ENCODE measurements at regions not wholly inside any gene's neighbourhood (a gene's known extent, or its start where the extent isn't known, plus 50 kb on each side); places are given as distances from the start of the nearest gene placed in this dataset.

- Histone ChIP-seq H3K27me3 (ENCODE audit: control insufficient read depth in 1 of 2, insufficient read depth in 2 of 2, low read length in 2 of 2) (no peaks in the 10 kb centered on the region), H3K27ac (ENCODE audit: low read depth, low read length) (no peak overlapping the region), H3K36me3 (ENCODE audit: control insufficient read depth in 1 of 2, insufficient read depth in 2 of 2, low read length in 2 of 2) (no peaks in the 10 kb centered on the region), H3K9ac (ENCODE audit: low read depth in 1 of 2, low read length in 2 of 2) (no peak overlapping the region), H3K9me3 (ENCODE audit: control insufficient read depth in 1 of 2, low read length in 2 of 2) (no peaks in the 10 kb centered on the region), H3K4me1 (ENCODE audit: control insufficient read depth in 1 of 2, insufficient read depth in 2 of 2, low read length in 2 of 2) (peaks cover 0 to 4% of the 10 kb centered on the region in 2 donors), H3K4me3 (ENCODE audit: low read depth in 1 of 2, low read length in 2 of 2) (no peak overlapping the region)
Observed at GRCh38 chr5:8134609-8135008, 265.7 kb downstream of the MTRR start.

- no peak overlapping the region for H3K27ac ChIP-seq (ENCODE audit: low read depth, low read length)
Observed at GRCh38 chr5:8135742-8136141, 266.8 kb downstream of the MTRR start.

DNA sequence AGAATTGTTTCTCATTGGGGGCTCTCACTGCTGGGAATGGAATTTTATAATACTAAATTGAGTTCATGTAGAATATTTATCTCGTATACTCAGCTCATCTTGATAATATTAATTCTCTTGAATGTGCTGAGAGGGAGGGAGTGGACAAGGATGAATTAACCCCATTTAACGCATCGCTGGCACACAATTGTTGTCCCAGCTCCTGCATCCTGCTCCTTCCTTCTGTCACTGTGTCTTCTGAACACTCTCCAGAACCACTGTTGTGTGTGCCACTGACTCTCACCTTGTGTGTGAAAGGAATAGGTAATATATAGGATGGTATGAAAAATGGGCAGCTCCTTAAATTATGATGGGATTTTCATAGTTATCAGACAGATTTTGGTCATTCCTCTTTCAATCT lies 267.3 kb downstream of the MTRR start:
- H3K9me3 ChIP-seq (ENCODE audit: control insufficient read depth in 1 of 2, low read length in 2 of 2): no peaks in the 10 kb centered on the region
- no peaks in the 10 kb centered on the region for H3K36me3 ChIP-seq (ENCODE audit: control insufficient read depth in 1 of 2, insufficient read depth in 2 of 2, low read length in 2 of 2)
- no peak overlapping the region for H3K4me3 ChIP-seq (ENCODE audit: low read depth in 1 of 2, low read length in 2 of 2)
- H3K9ac ChIP-seq (ENCODE audit: low read depth in 1 of 2, low read length in 2 of 2): no peak overlapping the region
- H3K27ac ChIP-seq (ENCODE audit: low read depth, low read length): no peak overlapping the region
- no peaks in the 10 kb centered on the region for H3K27me3 ChIP-seq (ENCODE audit: control insufficient read depth in 1 of 2, insufficient read depth in 2 of 2, low read length in 2 of 2)
- peaks cover 0 to 4% of the 10 kb centered on the region in 2 donors for H3K4me1 ChIP-seq (ENCODE audit: control insufficient read depth in 1 of 2, insufficient read depth in 2 of 2, low read length in 2 of 2)

More at GRCh38 chr5:8135742-8136141, 266.8 kb downstream of the MTRR start:
- Histone ChIP-seq H3K27me3 (ENCODE audit: control insufficient read depth in 1 of 2, insufficient read depth in 2 of 2, low read length in 2 of 2) (no peaks in the 10 kb centered on the region), H3K4me3 (ENCODE audit: low read depth in 1 of 2, low read length in 2 of 2) (no peak overlapping the region), H3K9ac (ENCODE audit: low read depth in 1 of 2, low read length in 2 of 2) (no peak overlapping the region), H3K9me3 (ENCODE audit: control insufficient read depth in 1 of 2, low read length in 2 of 2) (no peaks in the 10 kb centered on the region), H3K4me1 (ENCODE audit: control insufficient read depth in 1 of 2, insufficient read depth in 2 of 2, low read length in 2 of 2) (peaks cover 0 to 4% of the 10 kb centered on the region in 2 donors), H3K36me3 (ENCODE audit: control insufficient read depth in 1 of 2, insufficient read depth in 2 of 2, low read length in 2 of 2) (no peaks in the 10 kb centered on the region)

DNA sequence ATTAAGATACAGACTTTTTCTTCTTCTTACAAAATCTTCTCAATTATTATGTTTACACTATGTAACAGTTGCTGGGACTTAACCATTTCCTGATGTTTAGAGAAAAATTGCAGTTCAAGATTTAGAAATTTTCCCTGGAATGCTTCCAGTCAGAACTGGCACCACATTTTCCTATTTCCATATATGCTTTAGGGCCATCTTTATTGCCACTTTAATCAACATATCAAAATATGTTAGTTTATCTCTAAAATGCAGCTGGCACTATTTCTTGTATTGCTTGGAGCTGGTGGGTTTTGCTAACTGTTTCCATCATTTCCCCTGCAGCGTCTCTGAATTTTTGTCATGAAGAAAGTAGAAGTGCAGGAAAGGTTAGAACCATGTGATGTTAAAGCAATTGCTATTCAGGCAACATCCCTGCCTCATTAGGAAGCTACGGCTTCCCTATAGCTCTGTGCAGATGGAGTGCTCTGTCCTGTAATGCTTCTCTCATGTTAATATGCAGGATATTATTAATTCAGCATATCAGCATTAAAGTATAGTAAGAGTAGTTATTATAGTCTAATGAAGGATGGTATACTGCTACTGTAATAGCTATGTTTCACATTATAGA lies 269.1 kb downstream of the MTRR start:
- H3K9me3 ChIP-seq (ENCODE audit: control insufficient read depth in 1 of 2, low read length in 2 of 2): no peaks in the 10 kb centered on the region
- H3K4me1 ChIP-seq (ENCODE audit: control insufficient read depth in 1 of 2, insufficient read depth in 2 of 2, low read length in 2 of 2): peaks cover 0 to 4% of the 10 kb centered on the region in 2 donors
- H3K27ac ChIP-seq (ENCODE audit: low read depth, low read length): no peak overlapping the region
- H3K27me3 ChIP-seq (ENCODE audit: control insufficient read depth in 1 of 2, insufficient read depth in 2 of 2, low read length in 2 of 2): no peaks in the 10 kb centered on the region
- no peaks in the 10 kb centered on the region for H3K36me3 ChIP-seq (ENCODE audit: control insufficient read depth in 1 of 2, insufficient read depth in 2 of 2, low read length in 2 of 2)
- H3K4me3 ChIP-seq (ENCODE audit: low read depth in 1 of 2, low read length in 2 of 2): no peak overlapping the region
- H3K9ac ChIP-seq (ENCODE audit: low read depth in 1 of 2, low read length in 2 of 2): no peak overlapping the region

DNA sequence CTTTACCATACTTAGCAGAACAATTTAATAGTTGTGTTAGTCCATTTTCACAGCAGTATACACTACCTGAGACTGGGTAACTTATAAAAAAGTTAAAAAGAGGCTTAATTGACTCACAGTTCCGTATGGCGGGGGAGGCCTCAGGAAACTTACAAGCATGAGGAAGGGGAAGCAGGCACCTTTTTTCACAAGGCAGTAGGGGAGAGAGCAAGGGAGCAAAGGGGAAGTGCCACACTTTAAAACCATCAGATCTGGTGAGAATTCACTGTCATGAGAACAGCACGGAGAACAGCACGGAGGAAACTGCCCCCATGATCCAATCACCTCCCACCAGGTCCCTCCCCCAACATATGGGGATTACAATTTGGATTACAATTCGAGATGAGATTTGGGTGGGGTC lies 269.9 kb downstream of the MTRR start:
- H3K9me3 ChIP-seq (ENCODE audit: control insufficient read depth in 1 of 2, low read length in 2 of 2): no peaks in the 10 kb centered on the region
- H3K27ac ChIP-seq (ENCODE audit: low read depth, low read length): no peak overlapping the region
- H3K36me3 ChIP-seq (ENCODE audit: control insufficient read depth in 1 of 2, insufficient read depth in 2 of 2, low read length in 2 of 2): no peaks in the 10 kb centered on the region
- H3K27me3 ChIP-seq (ENCODE audit: control insufficient read depth in 1 of 2, insufficient read depth in 2 of 2, low read length in 2 of 2): no peaks in the 10 kb centered on the region
- H3K9ac ChIP-seq (ENCODE audit: low read depth in 1 of 2, low read length in 2 of 2): no peak overlapping the region
- no peak overlapping the region for H3K4me3 ChIP-seq (ENCODE audit: low read depth in 1 of 2, low read length in 2 of 2)
- H3K4me1 ChIP-seq (ENCODE audit: control insufficient read depth in 1 of 2, insufficient read depth in 2 of 2, low read length in 2 of 2): peaks cover 0 to 4% of the 10 kb centered on the region in 2 donors

GRCh38 chr5:8150791-8151190 lies 281.8 kb downstream of the MTRR start:
- H3K27ac ChIP-seq (ENCODE audit: low read depth, low read length): no peak overlapping the region
- no peaks in the 10 kb centered on the region for H3K4me1 ChIP-seq (ENCODE audit: control insufficient read depth in 1 of 2, insufficient read depth in 2 of 2, low read length in 2 of 2)
- H3K9me3 ChIP-seq (ENCODE audit: control insufficient read depth in 1 of 2, low read length in 2 of 2): no peaks in the 10 kb centered on the region
- no peak overlapping the region for H3K9ac ChIP-seq (ENCODE audit: low read depth in 1 of 2, low read length in 2 of 2)
- no peaks in the 10 kb centered on the region for H3K27me3 ChIP-seq (ENCODE audit: control insufficient read depth in 1 of 2, insufficient read depth in 2 of 2, low read length in 2 of 2)
- H3K4me3 ChIP-seq (ENCODE audit: low read depth in 1 of 2, low read length in 2 of 2): no peak overlapping the region
- H3K36me3 ChIP-seq (ENCODE audit: control insufficient read depth in 1 of 2, insufficient read depth in 2 of 2, low read length in 2 of 2): no peaks in the 10 kb centered on the region

DNA sequence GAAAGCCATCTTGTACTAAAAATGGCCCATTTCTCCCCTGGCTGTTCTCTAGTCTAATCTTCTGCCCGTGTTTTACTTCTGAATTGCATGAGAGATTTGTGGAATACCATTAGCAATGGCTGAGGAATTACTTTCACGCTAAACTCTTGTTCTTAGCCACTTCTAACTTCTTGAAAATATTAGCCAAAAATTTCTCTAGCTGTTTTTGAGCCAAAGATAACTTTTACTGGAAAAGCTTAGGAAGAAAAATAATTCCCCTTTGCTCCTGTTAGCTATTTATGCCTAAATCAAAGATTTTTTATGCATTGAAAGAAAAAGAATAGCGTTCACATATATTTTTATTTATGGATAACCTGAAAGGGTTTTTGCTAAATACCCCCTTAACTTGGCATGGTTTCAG lies 287.8 kb downstream of the MTRR start:
- H3K27me3 ChIP-seq (ENCODE audit: control insufficient read depth in 1 of 2, insufficient read depth in 2 of 2, low read length in 2 of 2): no peaks in the 10 kb centered on the region

DNA sequence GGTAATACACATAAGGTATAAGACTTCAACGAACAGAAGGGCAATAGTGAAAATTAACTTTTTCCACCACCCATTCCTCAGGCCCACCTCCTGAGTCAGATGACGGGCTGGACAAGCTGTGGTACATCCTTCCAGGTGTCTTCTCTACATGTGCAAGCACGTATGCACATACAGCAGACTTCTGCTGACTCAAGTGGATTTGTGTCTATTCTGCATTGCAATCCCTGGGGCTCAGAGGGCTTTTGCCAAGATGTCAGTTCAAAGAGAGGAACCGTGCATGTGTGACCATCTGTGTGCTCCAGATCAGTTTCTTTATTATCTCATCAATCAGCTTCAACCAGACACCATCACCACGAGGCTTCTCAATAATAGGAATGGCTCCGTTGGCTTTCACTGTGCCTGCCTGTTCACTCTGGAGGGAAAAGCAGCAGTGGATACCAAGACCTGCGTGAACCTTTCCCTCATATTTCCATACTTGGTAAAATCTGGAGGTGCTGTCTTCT lies 288.4 kb downstream of the MTRR start:
- no peaks in the 10 kb centered on the region for H3K9me3 ChIP-seq (ENCODE audit: control insufficient read depth in 1 of 2, low read length in 2 of 2)
- H3K4me3 ChIP-seq (ENCODE audit: low read depth in 1 of 2, low read length in 2 of 2): no peak overlapping the region
- no peaks in the 10 kb centered on the region for H3K4me1 ChIP-seq (ENCODE audit: control insufficient read depth in 1 of 2, insufficient read depth in 2 of 2, low read length in 2 of 2)
- H3K27ac ChIP-seq (ENCODE audit: low read depth, low read length): no peak overlapping the region
- H3K27me3 ChIP-seq (ENCODE audit: control insufficient read depth in 1 of 2, insufficient read depth in 2 of 2, low read length in 2 of 2): no peaks in the 10 kb centered on the region
- no peak overlapping the region for H3K9ac ChIP-seq (ENCODE audit: low read depth in 1 of 2, low read length in 2 of 2)
- no peaks in the 10 kb centered on the region for H3K36me3 ChIP-seq (ENCODE audit: control insufficient read depth in 1 of 2, insufficient read depth in 2 of 2, low read length in 2 of 2)

More for the DNA sequence above, 287.8 kb downstream of the MTRR start:
- Histone ChIP-seq H3K36me3 (ENCODE audit: control insufficient read depth in 1 of 2, insufficient read depth in 2 of 2, low read length in 2 of 2) (no peaks in the 10 kb centered on the region), H3K4me3 (ENCODE audit: low read depth in 1 of 2, low read length in 2 of 2) (no peak overlapping the region), H3K9ac (ENCODE audit: low read depth in 1 of 2, low read length in 2 of 2) (no peak overlapping the region), H3K27ac (ENCODE audit: low read depth, low read length) (no peak overlapping the region), H3K9me3 (ENCODE audit: control insufficient read depth in 1 of 2, low read length in 2 of 2) (no peaks in the 10 kb centered on the region), H3K4me1 (ENCODE audit: control insufficient read depth in 1 of 2, insufficient read depth in 2 of 2, low read length in 2 of 2) (no peaks in the 10 kb centered on the region)

DNA sequence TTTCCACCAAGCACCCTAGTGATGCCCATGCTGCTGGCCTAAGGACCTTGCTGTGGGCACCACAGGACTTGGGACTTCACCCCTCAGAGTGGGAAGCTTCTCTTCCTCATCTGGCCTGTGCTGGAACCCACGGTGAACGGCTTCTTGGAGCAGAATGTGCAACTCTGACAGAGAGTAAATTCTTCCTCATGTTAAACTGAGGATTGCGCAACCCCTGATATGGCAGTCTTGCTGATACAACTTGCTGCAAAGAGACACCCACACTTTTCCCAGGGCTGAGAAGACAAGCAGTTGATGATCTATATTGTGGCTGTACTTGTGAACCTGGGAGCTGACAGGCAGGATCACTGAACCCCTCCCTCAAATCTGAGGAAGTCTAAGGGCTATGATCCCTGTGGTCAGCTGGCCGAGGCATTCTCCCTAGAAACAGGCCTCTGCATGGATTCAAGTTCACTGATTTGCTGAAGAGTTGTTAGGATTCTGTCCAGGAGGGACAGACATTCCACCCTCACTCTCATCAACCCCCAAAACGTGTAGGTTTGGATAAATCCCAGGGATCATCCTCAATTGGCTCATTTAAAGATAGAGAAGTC lies 307.2 kb downstream of the MTRR start:
- no peaks in the 10 kb centered on the region for H3K9me3 ChIP-seq (ENCODE audit: control insufficient read depth in 1 of 2, low read length in 2 of 2)
- no peak overlapping the region for H3K4me3 ChIP-seq (ENCODE audit: low read depth in 1 of 2, low read length in 2 of 2)
- H3K36me3 ChIP-seq (ENCODE audit: control insufficient read depth in 1 of 2, insufficient read depth in 2 of 2, low read length in 2 of 2): no peaks in the 10 kb centered on the region
- H3K4me1 ChIP-seq (ENCODE audit: control insufficient read depth in 1 of 2, insufficient read depth in 2 of 2, low read length in 2 of 2): no peaks in the 10 kb centered on the region
- no peaks in the 10 kb centered on the region for H3K27me3 ChIP-seq (ENCODE audit: control insufficient read depth in 1 of 2, insufficient read depth in 2 of 2, low read length in 2 of 2)
- H3K9ac ChIP-seq (ENCODE audit: low read depth in 1 of 2, low read length in 2 of 2): no peak overlapping the region
- H3K27ac ChIP-seq (ENCODE audit: low read depth, low read length): no peak overlapping the region

GRCh38 chr5:8184455-8185063 lies 315.6 kb downstream of the MTRR start:
- Histone ChIP-seq H3K27me3 (ENCODE audit: control insufficient read depth in 1 of 2, insufficient read depth in 2 of 2, low read length in 2 of 2) (no peaks in the 10 kb centered on the region), H3K36me3 (ENCODE audit: control insufficient read depth in 1 of 2, insufficient read depth in 2 of 2, low read length in 2 of 2) (no peaks in the 10 kb centered on the region), H3K4me1 (ENCODE audit: control insufficient read depth in 1 of 2, insufficient read depth in 2 of 2, low read length in 2 of 2) (no peaks in the 10 kb centered on the region), H3K9me3 (ENCODE audit: control insufficient read depth in 1 of 2, low read length in 2 of 2) (no peaks in the 10 kb centered on the region), H3K4me3 (ENCODE audit: low read depth in 1 of 2, low read length in 2 of 2) (no peak overlapping the region), H3K27ac (ENCODE audit: low read depth, low read length) (no peak overlapping the region), H3K9ac (ENCODE audit: low read depth in 1 of 2, low read length in 2 of 2) (no peak overlapping the region)

Data from duodenal mucosa (tissue), 2 donors.